GM23338 (cell line): ENCODE measurements at regions not wholly inside any gene's neighbourhood (a gene's known extent, or its start where the extent isn't known, plus 50 kb on each side); places are given as distances from the start of the nearest gene placed in this dataset.
"Not testable (repeated sequence)": the region's sequence is repeated elsewhere in the genome, so short reads cannot be mapped to it uniquely, and the experiment has no call there.

Experiments used
- CREB1 ChIP-seq: fragments of 250-450 bp; sonication (Bioruptor Pico); IDR thresholded peaks from 2 replicates; pipeline ENCODE4 v1.5.0; 2020; ENCODE audit warnings: low read depth, mild to moderate bottlenecking, moderate library complexity
- EZH2 ChIP-seq: fragments of 200-600 bp; sonication (generic); IDR thresholded peaks from one replicate; pipeline ENCODE4 v1.8.0; 2017; ENCODE audit warnings: antibody characterized with exemption, mild to moderate bottlenecking, low read depth; ENCODE audit not compliant: unreplicated experiment
- EZH2phosphoT487 ChIP-seq: fragments of 200-600 bp; sonication (generic); IDR thresholded peaks from one replicate; pipeline ENCODE4 v1.8.1; 2018; ENCODE audit warnings: antibody characterized with exemption; ENCODE audit not compliant: unreplicated experiment
- JUNB ChIP-seq: IDR thresholded peaks from one replicate; pipeline ENCODE4 v1.6.1; 2016; ENCODE audit warnings: antibody characterized with exemption; ENCODE audit not compliant: unreplicated experiment
- NANOG ChIP-seq: IDR thresholded peaks from 2 replicates; pipeline ENCODE4 v1.6.1; 2016; ENCODE audit warnings: antibody characterized with exemption, borderline replicate concordance
- POLR2AphosphoS5 ChIP-seq: IDR thresholded peaks from 2 replicates; pipeline ENCODE4 v1.6.1; 2016; ENCODE audit warnings: antibody characterized with exemption, low read depth
- REST ChIP-seq: IDR thresholded peaks from one replicate; pipeline ENCODE4 v1.6.1; 2018; ENCODE audit warnings: antibody characterized with exemption; ENCODE audit not compliant: unreplicated experiment
- ZNF114 ChIP-seq: fragments of 250-450 bp; sonication (Bioruptor Pico); IDR thresholded peaks from 2 replicates; pipeline ENCODE4 v1.5.0; 2020; ENCODE audit warnings: mild to moderate bottlenecking, moderate library complexity
- TF ChIP-seq, protein P1 (sequence below), 2 experiments: fragments of 200-600 bp in 1 of 2; sonication (generic) in 1 of 2; conservative IDR thresholded peaks; 2 replicates each; pipeline versions ENCODE4 v1.5.1 to v1.6.1; 2016 to 2017; ENCODE audit warnings: antibody characterized with exemption in 2 of 2, low read depth in 2 of 2, mild to moderate bottlenecking in 2 of 2, moderate library complexity in 1 of 2
- TF ChIP-seq, protein P2 (sequence below): fragments of 250-450 bp; sonication (Bioruptor Pico); IDR thresholded peaks from 2 replicates; pipeline ENCODE4 v1.5.0; 2020; ENCODE audit warnings: mild to moderate bottlenecking, moderate library complexity

DNA sequence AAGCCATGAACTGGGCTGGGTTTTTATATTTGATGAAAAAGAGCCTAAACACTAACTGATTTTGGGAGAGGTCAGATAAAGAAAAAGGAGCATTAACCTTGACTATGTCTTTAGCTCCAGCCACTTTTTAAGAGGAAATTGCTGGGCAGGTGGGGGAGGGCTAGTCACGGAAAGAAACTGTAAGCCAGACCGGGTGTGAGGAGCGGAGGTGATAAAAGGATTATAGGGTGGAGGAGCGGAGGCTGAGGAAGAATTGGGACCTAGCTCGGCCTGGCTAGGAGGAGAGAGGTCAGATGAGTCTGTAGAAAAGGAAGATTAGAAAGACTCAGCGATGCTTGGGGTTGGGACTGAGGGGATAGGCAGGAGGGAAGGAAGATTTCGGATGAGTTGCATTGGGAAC, 117.5 kb upstream of the INTU start:
- TF ChIP-seq, protein P1, sequence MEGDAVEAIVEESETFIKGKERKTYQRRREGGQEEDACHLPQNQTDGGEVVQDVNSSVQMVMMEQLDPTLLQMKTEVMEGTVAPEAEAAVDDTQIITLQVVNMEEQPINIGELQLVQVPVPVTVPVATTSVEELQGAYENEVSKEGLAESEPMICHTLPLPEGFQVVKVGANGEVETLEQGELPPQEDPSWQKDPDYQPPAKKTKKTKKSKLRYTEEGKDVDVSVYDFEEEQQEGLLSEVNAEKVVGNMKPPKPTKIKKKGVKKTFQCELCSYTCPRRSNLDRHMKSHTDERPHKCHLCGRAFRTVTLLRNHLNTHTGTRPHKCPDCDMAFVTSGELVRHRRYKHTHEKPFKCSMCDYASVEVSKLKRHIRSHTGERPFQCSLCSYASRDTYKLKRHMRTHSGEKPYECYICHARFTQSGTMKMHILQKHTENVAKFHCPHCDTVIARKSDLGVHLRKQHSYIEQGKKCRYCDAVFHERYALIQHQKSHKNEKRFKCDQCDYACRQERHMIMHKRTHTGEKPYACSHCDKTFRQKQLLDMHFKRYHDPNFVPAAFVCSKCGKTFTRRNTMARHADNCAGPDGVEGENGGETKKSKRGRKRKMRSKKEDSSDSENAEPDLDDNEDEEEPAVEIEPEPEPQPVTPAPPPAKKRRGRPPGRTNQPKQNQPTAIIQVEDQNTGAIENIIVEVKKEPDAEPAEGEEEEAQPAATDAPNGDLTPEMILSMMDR (conservative IDR thresholded peaks at IDR 0.05; ENCODE audit: low read depth in 2 of 2): not testable (repeated sequence)
- not testable (repeated sequence) for TF ChIP-seq POLR2AphosphoS5; CREB1; REST; JUNB; EZH2; EZH2phosphoT487; NANOG; ZNF114 (CRISPR knock-in tag)
- TF ChIP-seq, protein P2, sequence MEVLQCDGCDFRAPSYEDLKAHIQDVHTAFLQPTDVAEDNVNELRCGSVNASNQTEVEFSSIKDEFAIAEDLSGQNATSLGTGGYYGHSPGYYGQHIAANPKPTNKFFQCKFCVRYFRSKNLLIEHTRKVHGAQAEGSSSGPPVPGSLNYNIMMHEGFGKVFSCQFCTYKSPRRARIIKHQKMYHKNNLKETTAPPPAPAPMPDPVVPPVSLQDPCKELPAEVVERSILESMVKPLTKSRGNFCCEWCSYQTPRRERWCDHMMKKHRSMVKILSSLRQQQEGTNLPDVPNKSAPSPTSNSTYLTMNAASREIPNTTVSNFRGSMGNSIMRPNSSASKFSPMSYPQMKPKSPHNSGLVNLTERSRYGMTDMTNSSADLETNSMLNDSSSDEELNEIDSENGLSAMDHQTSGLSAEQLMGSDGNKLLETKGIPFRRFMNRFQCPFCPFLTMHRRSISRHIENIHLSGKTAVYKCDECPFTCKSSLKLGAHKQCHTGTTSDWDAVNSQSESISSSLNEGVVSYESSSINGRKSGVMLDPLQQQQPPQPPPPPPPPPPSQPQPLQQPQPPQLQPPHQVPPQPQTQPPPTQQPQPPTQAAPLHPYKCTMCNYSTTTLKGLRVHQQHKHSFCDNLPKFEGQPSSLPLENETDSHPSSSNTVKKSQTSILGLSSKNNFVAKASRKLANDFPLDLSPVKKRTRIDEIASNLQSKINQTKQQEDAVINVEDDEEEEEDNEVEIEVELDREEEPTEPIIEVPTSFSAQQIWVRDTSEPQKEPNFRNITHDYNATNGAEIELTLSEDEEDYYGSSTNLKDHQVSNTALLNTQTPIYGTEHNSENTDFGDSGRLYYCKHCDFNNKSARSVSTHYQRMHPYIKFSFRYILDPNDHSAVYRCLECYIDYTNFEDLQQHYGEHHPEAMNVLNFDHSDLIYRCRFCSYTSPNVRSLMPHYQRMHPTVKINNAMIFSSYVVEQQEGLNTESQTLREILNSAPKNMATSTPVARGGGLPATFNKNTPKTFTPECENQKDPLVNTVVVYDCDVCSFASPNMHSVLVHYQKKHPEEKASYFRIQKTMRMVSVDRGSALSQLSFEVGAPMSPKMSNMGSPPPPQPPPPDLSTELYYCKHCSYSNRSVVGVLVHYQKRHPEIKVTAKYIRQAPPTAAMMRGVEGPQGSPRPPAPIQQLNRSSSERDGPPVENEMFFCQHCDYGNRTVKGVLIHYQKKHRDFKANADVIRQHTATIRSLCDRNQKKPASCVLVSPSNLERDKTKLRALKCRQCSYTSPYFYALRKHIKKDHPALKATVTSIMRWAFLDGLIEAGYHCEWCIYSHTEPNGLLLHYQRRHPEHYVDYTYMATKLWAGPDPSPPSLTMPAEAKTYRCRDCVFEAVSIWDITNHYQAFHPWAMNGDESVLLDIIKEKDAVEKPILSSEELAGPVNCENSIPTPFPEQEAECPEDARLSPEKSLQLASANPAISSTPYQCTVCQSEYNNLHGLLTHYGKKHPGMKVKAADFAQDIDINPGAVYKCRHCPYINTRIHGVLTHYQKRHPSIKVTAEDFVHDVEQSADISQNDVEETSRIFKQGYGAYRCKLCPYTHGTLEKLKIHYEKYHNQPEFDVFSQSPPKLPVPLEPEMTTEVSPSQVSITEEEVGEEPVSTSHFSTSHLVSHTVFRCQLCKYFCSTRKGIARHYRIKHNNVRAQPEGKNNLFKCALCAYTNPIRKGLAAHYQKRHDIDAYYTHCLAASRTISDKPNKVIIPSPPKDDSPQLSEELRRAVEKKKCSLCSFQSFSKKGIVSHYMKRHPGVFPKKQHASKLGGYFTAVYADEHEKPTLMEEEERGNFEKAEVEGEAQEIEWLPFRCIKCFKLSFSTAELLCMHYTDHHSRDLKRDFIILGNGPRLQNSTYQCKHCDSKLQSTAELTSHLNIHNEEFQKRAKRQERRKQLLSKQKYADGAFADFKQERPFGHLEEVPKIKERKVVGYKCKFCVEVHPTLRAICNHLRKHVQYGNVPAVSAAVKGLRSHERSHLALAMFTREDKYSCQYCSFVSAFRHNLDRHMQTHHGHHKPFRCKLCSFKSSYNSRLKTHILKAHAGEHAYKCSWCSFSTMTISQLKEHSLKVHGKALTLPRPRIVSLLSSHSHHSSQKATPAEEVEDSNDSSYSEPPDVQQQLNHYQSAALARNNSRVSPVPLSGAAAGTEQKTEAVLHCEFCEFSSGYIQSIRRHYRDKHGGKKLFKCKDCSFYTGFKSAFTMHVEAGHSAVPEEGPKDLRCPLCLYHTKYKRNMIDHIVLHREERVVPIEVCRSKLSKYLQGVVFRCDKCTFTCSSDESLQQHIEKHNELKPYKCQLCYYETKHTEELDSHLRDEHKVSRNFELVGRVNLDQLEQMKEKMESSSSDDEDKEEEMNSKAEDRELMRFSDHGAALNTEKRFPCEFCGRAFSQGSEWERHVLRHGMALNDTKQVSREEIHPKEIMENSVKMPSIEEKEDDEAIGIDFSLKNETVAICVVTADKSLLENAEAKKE: not testable (repeated sequence)
